Kidney (tissue), 13 donors: ENCODE measurements at regions not wholly inside any gene's neighbourhood (a gene's known extent, or its start where the extent isn't known, plus 50 kb on each side); places are given as distances from the start of the nearest gene placed in this dataset.
A peak's percentile ranks its signal among the peaks of the same experiment; 100 is the strongest.
"Not testable (repeated sequence)": the region's sequence is repeated elsewhere in the genome, so short reads cannot be mapped to it uniquely, and the experiment has no call there.

Experiments
- DNase-seq, 5 donors: peaks; one replicate each; pipeline ENCODE4 v3.0.0-alpha.2; 2013 to 2020
- FAIRE-seq: peaks from 2 replicates; lab custom pipeline; 2012; peaks lifted over from hg19 to GRCh38; lab: Jason Lieb, UNC
- H3K27ac ChIP-seq, 2 donors: one replicate each; pipeline ENCODE4 v1.7.0; 2013; ENCODE audit warnings: low read depth in 2 of 2, low read length in 2 of 2, inconsistent platforms in 1 of 2
- H3K27me3 ChIP-seq: one replicate; pipeline ENCODE4 v1.7.1; 2013; ENCODE audit warnings: low read length, inconsistent platforms; ENCODE audit not compliant: control insufficient read depth, insufficient read depth
- H3K36me3 ChIP-seq, 3 donors: one replicate each; pipeline versions ENCODE4 v1.7.0 to v1.7.1; 2013; ENCODE audit warnings: low read length in 3 of 3, control low read depth in 1 of 3, inconsistent platforms in 1 of 3; ENCODE audit not compliant: insufficient read depth in 3 of 3, control insufficient read depth in 2 of 3
- H3K4me1 ChIP-seq, 3 donors: one replicate each; pipeline versions ENCODE4 v1.7.0 to v1.7.1; 2013; ENCODE audit warnings: low read length in 3 of 3, inconsistent platforms in 1 of 3, low read depth in 1 of 3; ENCODE audit not compliant: control insufficient read depth in 2 of 3, insufficient read depth in 2 of 3
- H3K4me3 ChIP-seq, 3 donors: one replicate each; pipeline versions ENCODE4 v1.7.0 to v1.8.1; 2013; ENCODE audit warnings: low read length in 3 of 3, control low read depth in 1 of 3, inconsistent platforms in 1 of 3
- H3K9ac ChIP-seq, 3 donors: one replicate each; pipeline versions ENCODE4 v1.7.0 to v1.7.1; 2013; ENCODE audit warnings: low read length in 3 of 3, control low read depth in 1 of 3, inconsistent platforms in 1 of 3
- H3K9me3 ChIP-seq, 3 donors: one replicate each; pipeline versions ENCODE4 v1.7.0 to v1.7.1; 2013; ENCODE audit warnings: low read length in 3 of 3, control low read depth in 1 of 3, inconsistent platforms in 1 of 3; ENCODE audit not compliant: control insufficient read depth in 2 of 3, insufficient read depth in 1 of 3
- intact Hi-C: fragments of 100-400 bp; cut with DNase I; formaldehyde crosslinking; loops from one replicate; pipeline ENCODE4 v1.11.1; 2022
- TF ChIP-seq, protein P1 (sequence below): IDR thresholded peaks from 3 replicates; pipeline ENCODE4 v1.5.1; 2012; ENCODE audit warnings: mild to moderate bottlenecking, moderate library complexity, borderline replicate concordance; ENCODE audit not compliant: insufficient read depth; ENCODE audit errors: extremely low read depth
- donor health status: control.
- donor health status: control.
- donor health status: control.
- donor health status: control.
- donor health status: control.
- donor health status: DM: yes; HTN: yes; CAD: no.
- donor health status: Normal renal cell carcinoma (clear cell type).

DNA sequence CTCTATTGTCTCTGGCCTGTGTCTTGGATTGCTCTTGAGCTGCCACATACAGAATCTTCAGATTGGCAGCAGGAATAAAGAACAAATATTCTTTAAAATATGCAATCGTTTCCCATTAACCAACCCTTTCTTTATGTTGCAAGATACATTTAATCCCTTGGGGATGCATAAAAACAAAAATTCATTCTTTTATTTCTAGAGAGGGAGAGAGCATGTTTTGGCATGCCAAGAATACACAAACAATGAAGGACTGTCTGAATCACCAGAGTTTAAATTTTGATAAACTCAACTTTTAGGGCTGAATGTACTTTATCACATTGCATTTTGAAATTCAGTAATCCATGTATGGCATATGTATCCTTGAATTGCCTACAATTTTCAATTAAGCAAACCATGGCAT is 154.3 kb upstream of the SEMA3D start:
- TF ChIP-seq, protein P1, sequence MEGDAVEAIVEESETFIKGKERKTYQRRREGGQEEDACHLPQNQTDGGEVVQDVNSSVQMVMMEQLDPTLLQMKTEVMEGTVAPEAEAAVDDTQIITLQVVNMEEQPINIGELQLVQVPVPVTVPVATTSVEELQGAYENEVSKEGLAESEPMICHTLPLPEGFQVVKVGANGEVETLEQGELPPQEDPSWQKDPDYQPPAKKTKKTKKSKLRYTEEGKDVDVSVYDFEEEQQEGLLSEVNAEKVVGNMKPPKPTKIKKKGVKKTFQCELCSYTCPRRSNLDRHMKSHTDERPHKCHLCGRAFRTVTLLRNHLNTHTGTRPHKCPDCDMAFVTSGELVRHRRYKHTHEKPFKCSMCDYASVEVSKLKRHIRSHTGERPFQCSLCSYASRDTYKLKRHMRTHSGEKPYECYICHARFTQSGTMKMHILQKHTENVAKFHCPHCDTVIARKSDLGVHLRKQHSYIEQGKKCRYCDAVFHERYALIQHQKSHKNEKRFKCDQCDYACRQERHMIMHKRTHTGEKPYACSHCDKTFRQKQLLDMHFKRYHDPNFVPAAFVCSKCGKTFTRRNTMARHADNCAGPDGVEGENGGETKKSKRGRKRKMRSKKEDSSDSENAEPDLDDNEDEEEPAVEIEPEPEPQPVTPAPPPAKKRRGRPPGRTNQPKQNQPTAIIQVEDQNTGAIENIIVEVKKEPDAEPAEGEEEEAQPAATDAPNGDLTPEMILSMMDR = no peak
- H3K4me3 ChIP-seq = no peak overlapping the region
- FAIRE-seq = no peak
- H3K27me3 ChIP-seq = no peaks in the 10 kb centered on the region
- no peak for DNase-seq
- H3K4me1 ChIP-seq = no peaks in the 10 kb centered on the region
- no peaks in the 10 kb centered on the region for H3K36me3 ChIP-seq
- intact Hi-C loops = no loop called here
- no peaks in the 10 kb centered on the region for H3K9me3 ChIP-seq
- H3K9ac ChIP-seq = no peak overlapping the region
- no peak overlapping the region for H3K27ac ChIP-seq

DNA sequence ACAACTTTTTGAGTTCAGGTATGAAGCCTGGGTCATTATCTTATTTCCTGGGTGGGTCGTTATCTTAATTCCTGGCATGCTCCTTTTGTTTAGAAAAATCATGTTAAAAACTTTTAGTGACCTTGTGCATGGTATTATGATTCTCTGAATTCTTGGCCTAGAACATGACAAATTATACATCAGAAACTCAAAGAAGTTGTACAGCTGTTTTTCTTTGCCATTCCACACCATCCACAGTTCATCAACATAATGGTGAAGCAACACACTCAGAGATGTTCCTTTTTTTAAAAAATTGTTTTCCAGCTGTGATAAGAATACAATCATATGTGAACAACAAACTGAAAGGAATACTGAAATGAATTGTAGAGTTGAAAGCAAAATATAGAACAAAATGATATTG is 149.2 kb upstream of the SEMA3D start:
- TF ChIP-seq, protein P1 = no peak

DNA sequence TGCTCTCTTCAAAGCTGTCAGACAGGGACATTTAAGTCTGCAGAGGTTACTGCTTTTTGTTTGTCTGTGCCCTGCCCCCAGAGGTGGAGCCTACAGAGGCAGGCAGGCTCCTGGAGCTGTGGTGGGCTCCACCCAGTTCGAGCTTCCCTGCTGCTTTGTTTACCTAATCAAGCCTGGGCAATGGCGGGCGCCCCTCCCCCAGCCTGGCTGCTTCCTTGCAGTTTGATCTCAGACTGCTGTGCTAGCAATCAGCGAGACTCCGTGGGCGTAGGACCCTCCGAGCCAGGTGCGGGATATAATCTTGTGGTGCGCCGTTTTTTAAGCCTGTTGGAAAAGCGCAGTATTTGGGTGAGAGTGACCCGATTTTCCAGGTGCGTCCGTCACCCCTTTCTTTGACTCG is 148.3 kb upstream of the SEMA3D start:
- H3K4me1 ChIP-seq, FAIRE-seq, H3K4me3 ChIP-seq, H3K27ac ChIP-seq, H3K36me3 ChIP-seq, H3K9me3 ChIP-seq, H3K27me3 ChIP-seq, H3K9ac ChIP-seq, intact Hi-C loops: not testable (repeated sequence)
- DNase-seq = peak in 1 of 5 donors; percentile 29

More for the DNA sequence above, 149.2 kb upstream of the SEMA3D start:
- Histone ChIP-seq H3K4me1 (no peaks in the 10 kb centered on the region), H3K9ac (no peak overlapping the region), H3K36me3 (no peaks in the 10 kb centered on the region), H3K27ac (no peak overlapping the region), H3K4me3 (no peak overlapping the region), H3K9me3 (no peaks in the 10 kb centered on the region), H3K27me3 (no peaks in the 10 kb centered on the region)
- no peak for DNase-seq
- FAIRE-seq = no peak
- intact Hi-C loops = no loop called here

DNA sequence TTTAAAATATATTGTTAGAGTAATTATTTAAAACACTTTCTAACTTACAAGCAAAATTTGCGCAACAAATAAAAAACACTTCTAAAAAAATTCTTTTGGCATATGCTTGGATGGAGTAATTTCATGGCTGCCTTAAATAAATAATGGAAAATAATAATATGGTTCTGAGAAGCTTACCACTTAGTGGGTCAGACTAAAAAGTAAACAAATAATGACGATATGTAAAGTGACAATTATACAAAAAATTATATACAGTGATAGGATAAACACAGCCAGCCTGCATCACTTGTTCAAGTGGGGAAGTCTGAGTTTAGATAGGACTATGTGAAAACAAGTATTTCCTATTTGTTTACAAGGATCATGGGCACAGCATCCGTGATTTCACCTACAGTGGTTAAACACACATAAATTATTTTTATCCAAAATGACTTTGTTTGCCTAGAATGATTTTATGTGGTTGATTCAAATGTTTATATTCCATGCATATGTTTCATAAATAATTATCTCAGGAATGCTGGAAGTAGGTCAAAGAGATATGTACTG is 141.7 kb upstream of the SEMA3D start:
- FAIRE-seq (no peak), DNase-seq (no peak)
- intact Hi-C loops = no loop called here

More for the DNA sequence above, 141.7 kb upstream of the SEMA3D start:
- no peaks in the 10 kb centered on the region for H3K27me3 ChIP-seq
- no peak overlapping the region for H3K27ac ChIP-seq
- H3K4me1 ChIP-seq = no peaks in the 10 kb centered on the region
- no peak overlapping the region for H3K9ac ChIP-seq
- H3K36me3 ChIP-seq = no peaks in the 10 kb centered on the region
- H3K9me3 ChIP-seq = no peaks in the 10 kb centered on the region
- TF ChIP-seq, protein P1 = no peak
- no peak overlapping the region for H3K4me3 ChIP-seq
